ENCODE measurements at regions not wholly inside any gene's neighbourhood (a gene's known extent, or its start where the extent isn't known, plus 50 kb on each side); places are given as distances from the start of the nearest gene placed in this dataset.

GRCh38 chr3:19644405-19644804 lies 289.6 kb downstream of the EFHB start:
- Mint-ChIP-seq H3K27ac (ENCODE audit: unreplicated experiment) (no peak overlapping the region), H3K27me3 (ENCODE audit: low read depth, unreplicated experiment) (no peaks in the 10 kb centered on the region), H3K4me1 (ENCODE audit: low read depth, unreplicated experiment) (peaks cover 13% of the 10 kb centered on the region), H3K9me3 (ENCODE audit: unreplicated experiment) (peaks cover 2% of the 10 kb centered on the region), H3K36me3 (ENCODE audit: low read depth, unreplicated experiment) (no peaks in the 10 kb centered on the region), H3K4me3 (ENCODE audit: unreplicated experiment) (no peak overlapping the region)
- H3K79me2 ChIP-seq (ENCODE audit: insufficient read depth, low read length): no peaks in the 10 kb centered on the region
- no peaks in the 10 kb centered on the region for H3K4me1 ChIP-seq (ENCODE audit: insufficient read depth, low read length)
- H3K9ac ChIP-seq (ENCODE audit: low read length): no peak overlapping the region
- TF ChIP-seq EZH2 (IDR thresholded peaks at IDR 0.05; ENCODE audit: insufficient read depth, low read length): no peak
- TF ChIP-seq CTCF (IDR thresholded peaks at IDR 0.05; ENCODE audit: insufficient read depth, low read depth, low read length): no peak
- H3K27ac ChIP-seq (ENCODE audit: low read depth, low read length): no peak overlapping the region
- no peaks in the 10 kb centered on the region for H3K36me3 ChIP-seq (ENCODE audit: insufficient read depth, low read length)
- DNase-seq (ENCODE audit: low read depth): no peak
- no peak overlapping the region for H2AFZ ChIP-seq (ENCODE audit: low read depth, low read length)
- FAIRE-seq: no peak
- H3K4me2 ChIP-seq (ENCODE audit: low read length): no peak overlapping the region
- H3K27me3 ChIP-seq (ENCODE audit: insufficient read depth, low read length): no peaks in the 10 kb centered on the region
- H3K9me3 ChIP-seq (ENCODE audit: insufficient read depth, low read depth, low read length): no peaks in the 10 kb centered on the region
- no peak overlapping the region for H3K4me3 ChIP-seq (ENCODE audit: insufficient read depth, low read depth, low read length)
- H4K20me1 ChIP-seq (ENCODE audit: insufficient read depth, low read length): no peaks in the 10 kb centered on the region

- Histone ChIP-seq H3K9ac (ENCODE audit: low read length) (no peak overlapping the region), H3K4me3 (ENCODE audit: insufficient read depth, low read depth, low read length) (no peak overlapping the region), H3K27me3 (ENCODE audit: insufficient read depth, low read length) (no peaks in the 10 kb centered on the region), H3K4me1 (ENCODE audit: insufficient read depth, low read length) (no peaks in the 10 kb centered on the region), H3K27ac (ENCODE audit: low read depth, low read length) (no peak overlapping the region), H2AFZ (ENCODE audit: low read depth, low read length) (no peak overlapping the region), H3K79me2 (ENCODE audit: insufficient read depth, low read length) (no peaks in the 10 kb centered on the region), H3K9me3 (ENCODE audit: insufficient read depth, low read depth, low read length) (no peaks in the 10 kb centered on the region), H4K20me1 (ENCODE audit: insufficient read depth, low read length) (no peaks in the 10 kb centered on the region), H3K36me3 (ENCODE audit: insufficient read depth, low read length) (no peaks in the 10 kb centered on the region), H3K4me2 (ENCODE audit: low read length) (no peak overlapping the region)
- H3K4me3 Mint-ChIP-seq (ENCODE audit: unreplicated experiment): no peak overlapping the region
- FAIRE-seq: no peak
- no peak for DNase-seq (ENCODE audit: low read depth)
- no peak overlapping the region for H3K27ac Mint-ChIP-seq (ENCODE audit: unreplicated experiment)
- H3K9me3 Mint-ChIP-seq (ENCODE audit: unreplicated experiment): peaks cover 2% of the 10 kb centered on the region
- H3K4me1 Mint-ChIP-seq (ENCODE audit: low read depth, unreplicated experiment): peaks cover 5% of the 10 kb centered on the region
- TF ChIP-seq CTCF (IDR thresholded peaks at IDR 0.05; ENCODE audit: insufficient read depth, low read depth, low read length) (no peak), EZH2 (IDR thresholded peaks at IDR 0.05; ENCODE audit: insufficient read depth, low read length) (no peak)
- no peaks in the 10 kb centered on the region for H3K36me3 Mint-ChIP-seq (ENCODE audit: low read depth, unreplicated experiment)
- no peaks in the 10 kb centered on the region for H3K27me3 Mint-ChIP-seq (ENCODE audit: low read depth, unreplicated experiment)
Measured at GRCh38 chr3:19641408-19641807, 292.6 kb downstream of the EFHB start.

DNA sequence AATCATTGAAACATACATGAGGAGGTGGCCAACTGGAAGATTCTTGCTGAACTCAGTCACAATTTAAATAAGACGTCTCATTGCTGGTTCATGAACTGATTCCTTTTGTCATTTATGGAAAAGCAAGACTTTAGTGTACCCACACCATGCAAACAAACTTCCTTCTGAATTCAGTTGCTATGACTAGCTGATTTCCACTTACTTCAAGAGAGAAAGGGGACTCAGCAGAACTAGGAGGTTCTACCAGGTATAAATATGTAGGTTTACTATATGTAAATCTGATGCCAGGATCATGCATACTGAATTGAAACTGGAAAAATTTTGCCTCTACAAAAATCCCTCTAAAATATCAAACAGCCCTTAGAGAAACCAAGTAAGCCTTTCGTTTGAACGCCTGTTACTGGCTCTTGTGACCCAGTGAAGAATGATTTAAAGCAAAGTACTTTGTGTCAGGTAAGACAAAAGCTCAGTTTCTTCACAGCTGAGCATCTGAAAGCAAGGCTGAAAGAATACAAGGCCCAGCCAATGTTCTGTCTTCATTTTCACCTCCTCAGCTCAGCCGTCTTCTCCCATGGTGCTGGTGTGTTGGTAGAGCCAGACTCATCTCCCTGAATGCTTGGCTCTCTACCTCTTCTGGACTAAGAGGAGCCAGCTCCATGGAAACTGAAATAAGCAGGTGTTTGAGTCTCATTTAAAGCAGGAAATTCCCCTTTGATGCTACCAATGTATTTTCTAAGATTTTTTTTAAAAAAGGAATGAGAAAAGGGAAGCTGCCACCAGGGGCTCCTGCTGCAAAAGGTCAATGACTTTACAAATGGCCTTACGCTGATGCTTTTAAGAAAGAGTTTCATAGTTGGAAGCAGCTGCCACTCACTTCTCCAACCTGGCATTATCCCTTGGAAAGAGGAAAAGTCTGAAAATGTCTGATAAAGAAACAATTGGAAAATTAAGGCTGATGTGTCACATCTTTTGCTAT lies 301.6 kb downstream of the EFHB start:
- Mint-ChIP-seq H3K27ac (ENCODE audit: unreplicated experiment) (no peak overlapping the region), H3K36me3 (ENCODE audit: low read depth, unreplicated experiment) (no peaks in the 10 kb centered on the region), H3K4me1 (ENCODE audit: low read depth, unreplicated experiment) (no peaks in the 10 kb centered on the region), H3K27me3 (ENCODE audit: low read depth, unreplicated experiment) (no peaks in the 10 kb centered on the region), H3K9me3 (ENCODE audit: unreplicated experiment) (peaks cover 2% of the 10 kb centered on the region), H3K4me3 (ENCODE audit: unreplicated experiment) (no peak overlapping the region)
- Histone ChIP-seq H3K27me3 (ENCODE audit: insufficient read depth, low read length) (no peaks in the 10 kb centered on the region), H3K79me2 (ENCODE audit: insufficient read depth, low read length) (no peaks in the 10 kb centered on the region), H3K27ac (ENCODE audit: low read depth, low read length) (no peak overlapping the region), H3K9ac (ENCODE audit: low read length) (no peak overlapping the region), H3K9me3 (ENCODE audit: insufficient read depth, low read depth, low read length) (no peaks in the 10 kb centered on the region), H3K4me1 (ENCODE audit: insufficient read depth, low read length) (no peaks in the 10 kb centered on the region), H4K20me1 (ENCODE audit: insufficient read depth, low read length) (no peaks in the 10 kb centered on the region), H2AFZ (ENCODE audit: low read depth, low read length) (no peak overlapping the region), H3K4me2 (ENCODE audit: low read length) (no peak overlapping the region), H3K36me3 (ENCODE audit: insufficient read depth, low read length) (no peaks in the 10 kb centered on the region), H3K4me3 (ENCODE audit: insufficient read depth, low read depth, low read length) (no peak overlapping the region)
- DNase-seq (ENCODE audit: low read depth) (no peak), FAIRE-seq (no peak)
- TF ChIP-seq CTCF (IDR thresholded peaks at IDR 0.05; ENCODE audit: insufficient read depth, low read depth, low read length) (no peak), EZH2 (IDR thresholded peaks at IDR 0.05; ENCODE audit: insufficient read depth, low read length) (no peak)
